ENCODE measurements at regions not wholly inside any gene's neighbourhood (a gene's known extent, or its start where the extent isn't known, plus 50 kb on each side); places are given as distances from the start of the nearest gene placed in this dataset.

- TF ChIP-seq CTCF (IDR thresholded peaks at IDR 0.05; ENCODE audit: low read depth, low read length) (no peak), EZH2phosphoT487 (IDR thresholded peaks at IDR 0.05; ENCODE audit: low read depth) (no peak)
Measured at GRCh38 chr16:56102183-56102686, 89.1 kb upstream of the GNAO1 start.
